ENCODE measurements at regions not wholly inside any gene's neighbourhood (a gene's known extent, or its start where the extent isn't known, plus 50 kb on each side); places are given as distances from the start of the nearest gene placed in this dataset.

DNA sequence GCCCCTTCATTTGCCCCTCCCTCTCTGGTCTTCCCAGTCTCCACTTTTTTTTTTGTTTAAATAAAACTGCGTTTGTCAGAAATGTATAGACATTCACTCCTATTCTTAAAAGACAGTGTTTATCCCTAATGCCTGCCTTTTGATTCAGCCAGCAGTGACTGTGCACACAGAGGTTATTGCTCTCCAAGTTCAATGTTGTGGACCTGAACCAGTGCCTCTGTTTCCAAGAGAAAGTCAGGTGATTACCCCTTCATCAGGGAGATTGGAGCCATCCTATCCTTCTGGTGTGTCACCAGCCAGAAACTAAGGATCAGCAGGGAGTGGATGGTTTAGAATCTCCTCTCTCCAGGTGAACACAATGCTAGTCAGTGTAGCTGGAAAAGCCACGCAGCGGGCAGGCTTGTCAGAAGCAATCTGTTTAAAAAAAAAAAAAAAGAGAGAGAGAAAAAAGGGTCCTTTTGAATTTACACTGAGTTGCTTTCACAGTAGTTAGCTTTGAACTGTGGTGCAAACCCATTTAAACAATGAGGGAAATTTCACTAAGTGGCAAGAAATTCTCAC is 167.5 kb upstream of the DMRT1 start:
- Histone ChIP-seq H3K4me1 (ENCODE audit: control insufficient read depth in 5 of 5, insufficient read depth in 5 of 5, low read length in 5 of 5) (peaks cover 0 to 20% (median 13%) of the 10 kb centered on the region in 5 donors), H3K9ac (ENCODE audit: low read length in 5 of 5) (no peak overlapping the region), H3K36me3 (ENCODE audit: control insufficient read depth in 5 of 5, insufficient read depth in 5 of 5, low read length in 5 of 5) (peaks cover 0 to 3% (median 0%) of the 10 kb centered on the region in 5 donors), H3K4me3 (ENCODE audit: low read depth in 1 of 5, low read length in 5 of 5) (no peak overlapping the region), H3K27ac (ENCODE audit: low read depth, low read length) (no peak overlapping the region), H3K27me3 (ENCODE audit: control insufficient read depth in 5 of 5, insufficient read depth in 4 of 5, low read length in 5 of 5) (no peaks in the 10 kb centered on the region), H3K9me3 (ENCODE audit: control insufficient read depth in 5 of 5, low read length in 5 of 5) (peaks cover 0 to 8% (median 0%) of the 10 kb centered on the region in 5 donors)

DNA sequence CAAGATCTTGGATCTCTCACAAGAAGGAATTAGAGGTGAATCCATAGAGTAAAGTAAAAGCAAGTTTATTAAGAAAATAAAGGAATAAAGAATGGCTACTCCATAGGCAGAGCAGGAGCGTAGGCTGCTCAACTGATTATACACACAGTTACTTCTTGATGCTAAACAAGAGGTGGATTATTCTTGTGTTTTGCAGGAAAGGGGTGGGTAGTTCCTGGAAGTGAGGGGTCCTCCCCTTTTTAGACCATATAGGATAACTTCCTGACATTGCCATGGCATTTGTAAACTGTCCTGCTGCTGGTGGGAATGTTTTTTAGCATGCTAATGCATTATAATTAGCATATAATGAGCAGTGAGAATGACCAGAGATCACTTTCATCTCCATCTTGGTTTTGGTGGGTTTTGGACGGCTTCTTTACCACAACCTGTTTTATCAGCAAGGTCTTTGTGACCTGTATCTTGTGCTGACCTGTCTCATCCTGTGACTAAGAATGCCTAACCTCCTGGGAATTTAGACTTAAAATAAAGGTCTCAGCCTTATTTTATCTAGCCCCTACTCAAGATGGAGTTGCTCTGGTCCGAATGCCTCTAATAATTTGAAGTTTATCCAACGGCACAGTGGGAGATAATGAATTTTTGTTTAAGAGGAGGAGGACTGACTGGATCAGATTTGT is 165.7 kb upstream of the DMRT1 start:
- H3K9me3 ChIP-seq (ENCODE audit: control insufficient read depth in 5 of 5, low read length in 5 of 5), result no peaks in the 10 kb centered on the region
- no peak overlapping the region for H3K9ac ChIP-seq (ENCODE audit: low read length in 5 of 5)
- H3K4me3 ChIP-seq (ENCODE audit: low read depth in 1 of 5, low read length in 5 of 5), result no peak overlapping the region
- no peaks in the 10 kb centered on the region for H3K27me3 ChIP-seq (ENCODE audit: control insufficient read depth in 5 of 5, insufficient read depth in 4 of 5, low read length in 5 of 5)
- peaks cover 0 to 24% (median 17%) of the 10 kb centered on the region in 5 donors for H3K4me1 ChIP-seq (ENCODE audit: control insufficient read depth in 5 of 5, insufficient read depth in 5 of 5, low read length in 5 of 5)
- peaks cover 0 to 3% (median 0%) of the 10 kb centered on the region in 5 donors for H3K36me3 ChIP-seq (ENCODE audit: control insufficient read depth in 5 of 5, insufficient read depth in 5 of 5, low read length in 5 of 5)
- no peak overlapping the region for H3K27ac ChIP-seq (ENCODE audit: low read depth, low read length)

DNA sequence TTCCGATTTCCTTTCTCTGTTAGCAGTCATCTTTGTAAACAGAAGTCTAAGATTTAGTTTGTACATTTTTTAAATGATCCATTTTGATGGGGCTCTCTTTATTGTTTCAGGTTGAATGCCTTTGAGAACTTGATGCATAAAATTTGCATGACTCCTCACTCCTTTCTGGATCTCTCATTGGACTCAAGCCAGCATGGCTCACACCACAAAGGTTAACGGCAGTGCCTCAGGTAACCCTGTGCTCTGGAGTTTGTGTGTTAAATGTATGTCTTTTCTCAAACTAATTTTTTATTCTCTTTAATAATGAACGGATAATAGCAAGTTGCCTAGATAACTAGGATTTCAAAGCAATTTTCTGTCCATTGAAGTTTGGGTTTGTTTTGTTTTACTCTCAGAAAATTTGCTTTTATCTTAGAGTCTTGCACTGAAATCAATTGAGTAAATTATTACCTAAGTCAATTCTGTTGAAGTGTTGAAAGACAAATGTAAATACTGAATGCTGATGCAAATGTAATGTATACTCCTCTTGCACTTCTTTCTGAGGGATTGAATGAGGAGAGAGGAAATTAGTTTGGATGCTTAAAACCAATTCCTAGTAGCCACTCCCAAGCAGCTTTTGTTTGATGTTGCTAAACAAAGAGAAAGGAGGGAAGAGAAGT is 164.6 kb upstream of the DMRT1 start:
- H3K27me3 ChIP-seq (ENCODE audit: control insufficient read depth in 5 of 5, insufficient read depth in 4 of 5, low read length in 5 of 5), result no peaks in the 10 kb centered on the region
- peak overlapping the region; percentile 60 to 76 (median 70) for H3K4me3 ChIP-seq (ENCODE audit: low read depth in 1 of 5, low read length in 5 of 5)
- no peaks in the 10 kb centered on the region for H3K9me3 ChIP-seq (ENCODE audit: control insufficient read depth in 5 of 5, low read length in 5 of 5)
- peak overlapping the region in 3 of 5 donors; percentile 13 to 69 (median 65) for H3K9ac ChIP-seq (ENCODE audit: low read length in 5 of 5)
- H3K27ac ChIP-seq (ENCODE audit: low read depth, low read length), result peak overlapping the region; percentile 73
- H3K4me1 ChIP-seq (ENCODE audit: control insufficient read depth in 5 of 5, insufficient read depth in 5 of 5, low read length in 5 of 5), result peaks cover 0 to 24% (median 17%) of the 10 kb centered on the region in 5 donors
- H3K36me3 ChIP-seq (ENCODE audit: control insufficient read depth in 5 of 5, insufficient read depth in 5 of 5, low read length in 5 of 5), result peaks cover 0 to 3% (median 0%) of the 10 kb centered on the region in 5 donors

DNA sequence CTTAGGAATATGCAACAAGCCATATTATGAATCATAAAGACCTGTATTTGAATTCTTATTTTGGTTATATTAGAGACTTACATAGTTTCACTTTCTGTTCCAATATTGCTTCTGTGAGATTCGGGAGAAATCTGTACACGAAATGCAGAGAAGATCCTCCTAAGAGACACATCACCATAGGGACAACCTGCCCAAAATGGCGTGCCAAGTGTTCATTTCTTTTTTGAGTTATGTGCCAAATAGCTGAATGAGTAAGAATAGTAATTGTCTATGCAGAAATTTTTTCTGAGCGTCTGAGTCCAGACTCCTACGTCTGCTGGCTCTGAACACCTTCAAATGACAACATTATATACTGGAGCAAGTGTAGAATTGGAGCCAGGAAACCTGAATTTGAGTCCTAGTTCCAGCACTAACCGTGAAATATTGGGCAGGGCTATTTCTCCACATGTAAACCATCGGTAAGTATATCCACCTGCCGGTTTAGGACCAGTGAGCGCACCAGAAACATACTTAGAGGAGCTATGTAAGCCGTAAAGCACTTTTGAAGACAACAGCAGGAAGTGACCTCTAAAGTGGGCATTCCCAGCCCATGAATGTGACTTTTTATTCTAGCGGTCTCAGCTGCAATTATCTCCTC is 163.9 kb upstream of the DMRT1 start:
- no peaks in the 10 kb centered on the region for H3K27me3 ChIP-seq (ENCODE audit: control insufficient read depth in 5 of 5, insufficient read depth in 4 of 5, low read length in 5 of 5)
- peaks cover 0 to 26% (median 17%) of the 10 kb centered on the region in 5 donors for H3K4me1 ChIP-seq (ENCODE audit: control insufficient read depth in 5 of 5, insufficient read depth in 5 of 5, low read length in 5 of 5)
- peak overlapping the region; percentile 73 for H3K27ac ChIP-seq (ENCODE audit: low read depth, low read length)
- H3K9ac ChIP-seq (ENCODE audit: low read length in 5 of 5), result peak overlapping the region; percentile 13 to 71 (median 65)
- H3K9me3 ChIP-seq (ENCODE audit: control insufficient read depth in 5 of 5, low read length in 5 of 5), result no peaks in the 10 kb centered on the region
- no peaks in the 10 kb centered on the region for H3K36me3 ChIP-seq (ENCODE audit: control insufficient read depth in 5 of 5, insufficient read depth in 5 of 5, low read length in 5 of 5)
- H3K4me3 ChIP-seq (ENCODE audit: low read depth in 1 of 5, low read length in 5 of 5), result peak overlapping the region; percentile 60 to 76 (median 70)

DNA sequence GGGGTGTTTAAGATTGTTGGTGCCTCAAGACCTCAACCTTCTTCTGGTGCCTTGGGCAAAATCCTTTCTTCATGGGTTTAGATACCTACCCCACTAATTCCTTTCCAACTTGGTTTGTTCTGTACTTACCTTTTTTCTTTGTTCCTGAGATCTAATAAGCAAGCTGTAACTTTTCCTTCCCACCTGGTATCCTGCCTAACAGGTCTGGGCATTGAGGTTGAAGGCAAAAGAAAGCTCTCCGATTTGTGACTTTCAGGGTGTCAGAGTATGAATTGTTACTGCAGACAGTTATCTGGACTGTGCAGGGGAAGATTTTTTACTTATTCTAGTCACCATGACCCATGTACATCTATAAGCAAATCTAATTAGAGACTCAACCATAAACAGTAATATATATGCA is 162.6 kb upstream of the DMRT1 start:
- Histone ChIP-seq H3K27me3 (ENCODE audit: control insufficient read depth in 5 of 5, insufficient read depth in 4 of 5, low read length in 5 of 5) (no peaks in the 10 kb centered on the region), H3K9me3 (ENCODE audit: control insufficient read depth in 5 of 5, low read length in 5 of 5) (no peaks in the 10 kb centered on the region), H3K36me3 (ENCODE audit: control insufficient read depth in 5 of 5, insufficient read depth in 5 of 5, low read length in 5 of 5) (no peaks in the 10 kb centered on the region), H3K4me3 (ENCODE audit: low read depth in 1 of 5, low read length in 5 of 5) (no peak overlapping the region), H3K27ac (ENCODE audit: low read depth, low read length) (no peak overlapping the region), H3K9ac (ENCODE audit: low read length in 5 of 5) (no peak overlapping the region), H3K4me1 (ENCODE audit: control insufficient read depth in 5 of 5, insufficient read depth in 5 of 5, low read length in 5 of 5) (peaks cover 0 to 33% (median 28%) of the 10 kb centered on the region in 5 donors)

DNA sequence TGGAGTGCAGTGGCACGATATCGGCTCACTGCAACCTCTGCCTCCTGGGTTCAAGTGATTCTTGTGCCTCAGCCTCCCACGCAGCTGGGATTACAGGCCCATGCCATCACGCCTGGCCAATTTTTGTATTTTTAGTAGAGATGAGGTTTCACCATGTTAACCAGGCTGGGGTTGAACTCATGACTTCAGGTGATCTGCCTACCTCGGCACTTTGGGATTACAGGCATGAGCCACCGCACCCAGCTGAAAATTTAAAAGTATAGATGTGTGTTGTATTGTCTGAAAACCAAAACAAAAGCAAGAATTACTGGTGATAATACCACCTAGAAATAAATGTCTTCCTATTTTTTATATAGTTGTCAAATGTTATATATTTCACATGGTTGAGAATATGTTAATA is 162.0 kb upstream of the DMRT1 start:
- H3K36me3 ChIP-seq (ENCODE audit: control insufficient read depth in 5 of 5, insufficient read depth in 5 of 5, low read length in 5 of 5), result no peaks in the 10 kb centered on the region
- no peak overlapping the region for H3K9ac ChIP-seq (ENCODE audit: low read length in 5 of 5)
- no peaks in the 10 kb centered on the region for H3K27me3 ChIP-seq (ENCODE audit: control insufficient read depth in 5 of 5, insufficient read depth in 4 of 5, low read length in 5 of 5)
- no peak overlapping the region for H3K4me3 ChIP-seq (ENCODE audit: low read depth in 1 of 5, low read length in 5 of 5)
- no peak overlapping the region for H3K27ac ChIP-seq (ENCODE audit: low read depth, low read length)
- H3K4me1 ChIP-seq (ENCODE audit: control insufficient read depth in 5 of 5, insufficient read depth in 5 of 5, low read length in 5 of 5), result peaks cover 0 to 36% (median 33%) of the 10 kb centered on the region in 5 donors
- no peaks in the 10 kb centered on the region for H3K9me3 ChIP-seq (ENCODE audit: control insufficient read depth in 5 of 5, low read length in 5 of 5)

DNA sequence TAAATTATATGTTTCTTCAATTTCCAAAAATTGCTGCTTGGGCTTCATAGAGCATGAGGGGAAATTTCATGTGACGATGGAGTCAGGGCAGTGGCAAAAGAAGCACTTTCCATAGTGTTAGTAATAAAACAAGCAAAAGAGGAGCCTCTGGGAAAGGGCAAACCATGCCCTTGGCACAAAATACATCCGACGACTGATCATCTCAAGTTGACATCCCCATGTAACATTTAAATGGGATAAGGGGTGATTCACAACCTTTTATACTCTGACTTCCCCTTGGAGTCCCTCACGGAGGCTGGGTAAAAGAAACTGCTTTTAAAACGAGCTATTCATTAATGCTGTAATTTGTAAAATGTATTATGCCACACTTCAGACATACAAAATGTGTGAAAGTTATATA is 161.4 kb upstream of the DMRT1 start:
- H3K36me3 ChIP-seq (ENCODE audit: control insufficient read depth in 5 of 5, insufficient read depth in 5 of 5, low read length in 5 of 5), result no peaks in the 10 kb centered on the region
- peaks cover 0 to 42% (median 38%) of the 10 kb centered on the region in 5 donors for H3K4me1 ChIP-seq (ENCODE audit: control insufficient read depth in 5 of 5, insufficient read depth in 5 of 5, low read length in 5 of 5)
- H3K9me3 ChIP-seq (ENCODE audit: control insufficient read depth in 5 of 5, low read length in 5 of 5), result no peaks in the 10 kb centered on the region
- H3K27me3 ChIP-seq (ENCODE audit: control insufficient read depth in 5 of 5, insufficient read depth in 4 of 5, low read length in 5 of 5), result no peaks in the 10 kb centered on the region
- H3K9ac ChIP-seq (ENCODE audit: low read length in 5 of 5), result no peak overlapping the region
- no peak overlapping the region for H3K4me3 ChIP-seq (ENCODE audit: low read depth in 1 of 5, low read length in 5 of 5)
- no peak overlapping the region for H3K27ac ChIP-seq (ENCODE audit: low read depth, low read length)

DNA sequence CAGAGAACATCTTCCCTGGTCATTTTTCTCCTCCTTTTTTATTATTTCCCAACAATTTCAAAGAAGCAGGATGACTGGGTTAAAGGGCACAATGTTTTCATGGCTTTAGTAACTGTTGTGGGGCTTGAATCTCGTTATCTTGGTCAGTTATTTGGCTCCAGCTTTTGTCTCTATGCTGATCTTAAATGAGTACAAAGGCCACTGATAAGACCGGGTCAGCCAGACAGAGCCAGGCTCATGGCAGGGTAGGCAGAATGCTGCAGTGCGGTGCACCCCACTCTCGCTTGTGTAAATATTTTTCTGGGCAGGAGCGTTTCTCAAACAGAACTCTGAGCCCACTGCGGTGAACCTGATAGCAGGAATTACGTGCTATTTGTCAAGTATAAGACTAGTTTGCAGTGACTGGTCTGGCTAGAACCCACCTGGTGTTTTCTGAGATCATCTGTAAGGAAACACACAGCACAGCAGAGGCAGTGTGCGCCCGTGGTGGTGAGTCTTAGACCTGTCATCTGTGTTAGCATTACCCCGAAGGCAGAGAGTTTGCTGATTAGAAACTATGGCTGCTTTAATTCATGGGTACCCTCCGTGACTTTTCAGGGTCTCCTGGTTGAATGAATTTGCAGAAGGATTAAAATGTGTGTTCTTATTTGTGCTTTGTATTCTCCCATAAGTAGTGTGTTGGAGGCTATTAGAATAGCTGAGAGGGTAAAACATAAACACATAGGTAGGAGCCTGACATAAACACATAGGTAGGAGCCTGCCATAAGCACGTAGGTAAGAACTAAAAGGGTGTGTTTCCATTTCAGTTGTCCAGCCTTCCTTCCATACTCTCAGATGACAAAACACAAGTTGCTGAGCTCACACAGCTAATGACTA is 158.6 kb upstream of the DMRT1 start:
- Histone ChIP-seq H3K27ac (ENCODE audit: low read depth, low read length) (peak overlapping the region; percentile 97), H3K4me3 (ENCODE audit: low read depth in 1 of 5, low read length in 5 of 5) (no peak overlapping the region), H3K27me3 (ENCODE audit: control insufficient read depth in 5 of 5, insufficient read depth in 4 of 5, low read length in 5 of 5) (no peaks in the 10 kb centered on the region), H3K36me3 (ENCODE audit: control insufficient read depth in 5 of 5, insufficient read depth in 5 of 5, low read length in 5 of 5) (no peaks in the 10 kb centered on the region), H3K9ac (ENCODE audit: low read length in 5 of 5) (peak overlapping the region in 3 of 5 donors; percentile 27 to 52 (median 32)), H3K9me3 (ENCODE audit: control insufficient read depth in 5 of 5, low read length in 5 of 5) (no peaks in the 10 kb centered on the region), H3K4me1 (ENCODE audit: control insufficient read depth in 5 of 5, insufficient read depth in 5 of 5, low read length in 5 of 5) (peaks cover 0 to 55% (median 54%) of the 10 kb centered on the region in 5 donors)

DNA sequence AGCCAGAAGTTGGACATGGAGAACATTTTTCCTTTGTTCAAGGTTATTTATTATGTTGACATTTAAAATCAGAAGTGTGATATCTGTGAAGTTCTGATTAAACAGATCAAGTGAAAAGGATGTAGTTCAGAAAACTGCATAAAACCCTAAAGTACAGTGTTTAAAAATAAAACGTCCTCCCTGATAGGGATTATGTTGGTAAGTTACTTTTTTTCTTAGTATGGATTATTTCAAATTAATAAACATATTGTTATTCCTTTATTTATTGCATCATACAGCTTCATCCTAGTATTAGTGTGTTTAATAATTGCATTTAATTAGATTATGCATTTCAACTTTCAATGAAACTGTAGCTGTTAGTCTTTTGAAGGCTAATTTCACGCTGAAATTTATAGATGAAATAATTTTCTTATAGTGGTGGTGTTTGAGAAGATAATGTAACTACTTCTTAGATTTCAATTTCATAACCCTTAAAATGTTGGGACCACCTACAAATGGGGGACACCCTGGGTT is 157.9 kb upstream of the DMRT1 start:
- Histone ChIP-seq H3K4me1 (ENCODE audit: control insufficient read depth in 5 of 5, insufficient read depth in 5 of 5, low read length in 5 of 5) (peaks cover 0 to 60% (median 55%) of the 10 kb centered on the region in 5 donors), H3K27ac (ENCODE audit: low read depth, low read length) (peak overlapping the region; percentile 97), H3K36me3 (ENCODE audit: control insufficient read depth in 5 of 5, insufficient read depth in 5 of 5, low read length in 5 of 5) (no peaks in the 10 kb centered on the region), H3K9me3 (ENCODE audit: control insufficient read depth in 5 of 5, low read length in 5 of 5) (no peaks in the 10 kb centered on the region), H3K9ac (ENCODE audit: low read length in 5 of 5) (peak overlapping the region in 3 of 5 donors; percentile 65 to 88 (median 66)), H3K27me3 (ENCODE audit: control insufficient read depth in 5 of 5, insufficient read depth in 4 of 5, low read length in 5 of 5) (no peaks in the 10 kb centered on the region), H3K4me3 (ENCODE audit: low read depth in 1 of 5, low read length in 5 of 5) (no peak overlapping the region)
